ENCODE measurements at regions not wholly inside any gene's neighbourhood (a gene's known extent, or its start where the extent isn't known, plus 50 kb on each side); places are given as distances from the start of the nearest gene placed in this dataset.

DNA sequence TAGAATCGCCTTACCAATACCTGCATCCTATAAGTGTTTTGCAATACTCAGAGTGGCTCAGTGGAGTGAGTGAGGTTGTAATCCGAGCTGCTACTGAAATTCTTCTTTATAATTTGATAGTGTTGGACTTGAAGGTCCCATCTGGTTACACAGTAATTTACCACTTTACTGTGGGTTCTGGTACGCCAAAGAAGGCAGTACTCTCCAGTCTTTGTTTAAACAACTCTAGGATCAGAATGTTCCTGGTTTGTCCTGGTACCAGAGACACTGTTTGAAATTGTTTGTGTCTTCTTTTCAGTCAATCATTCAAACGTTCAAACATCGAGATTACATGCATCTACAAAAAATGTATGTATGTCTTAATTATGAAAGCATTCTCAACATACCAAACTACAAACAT is 51.3 kb upstream of the AMN1 start:
- no peaks in the 10 kb centered on the region for H3K36me3 ChIP-seq (ENCODE audit: control insufficient read depth, insufficient read depth, low read length)
- no peak overlapping the region for H3K4me3 ChIP-seq (replicated peaks; ENCODE audit: low read depth, low read length)
- no peak for DNase-seq (ENCODE audit: extremely low read depth, insufficient read length)
- TF ChIP-seq, protein P1, sequence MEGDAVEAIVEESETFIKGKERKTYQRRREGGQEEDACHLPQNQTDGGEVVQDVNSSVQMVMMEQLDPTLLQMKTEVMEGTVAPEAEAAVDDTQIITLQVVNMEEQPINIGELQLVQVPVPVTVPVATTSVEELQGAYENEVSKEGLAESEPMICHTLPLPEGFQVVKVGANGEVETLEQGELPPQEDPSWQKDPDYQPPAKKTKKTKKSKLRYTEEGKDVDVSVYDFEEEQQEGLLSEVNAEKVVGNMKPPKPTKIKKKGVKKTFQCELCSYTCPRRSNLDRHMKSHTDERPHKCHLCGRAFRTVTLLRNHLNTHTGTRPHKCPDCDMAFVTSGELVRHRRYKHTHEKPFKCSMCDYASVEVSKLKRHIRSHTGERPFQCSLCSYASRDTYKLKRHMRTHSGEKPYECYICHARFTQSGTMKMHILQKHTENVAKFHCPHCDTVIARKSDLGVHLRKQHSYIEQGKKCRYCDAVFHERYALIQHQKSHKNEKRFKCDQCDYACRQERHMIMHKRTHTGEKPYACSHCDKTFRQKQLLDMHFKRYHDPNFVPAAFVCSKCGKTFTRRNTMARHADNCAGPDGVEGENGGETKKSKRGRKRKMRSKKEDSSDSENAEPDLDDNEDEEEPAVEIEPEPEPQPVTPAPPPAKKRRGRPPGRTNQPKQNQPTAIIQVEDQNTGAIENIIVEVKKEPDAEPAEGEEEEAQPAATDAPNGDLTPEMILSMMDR (IDR thresholded peaks at IDR 0.05; ENCODE audit: insufficient read depth, low read length, poor library complexity, severe bottlenecking): no peak
- no peaks in the 10 kb centered on the region for H3K27me3 ChIP-seq (replicated peaks; ENCODE audit: control insufficient read depth, insufficient read depth, low read length)

DNA sequence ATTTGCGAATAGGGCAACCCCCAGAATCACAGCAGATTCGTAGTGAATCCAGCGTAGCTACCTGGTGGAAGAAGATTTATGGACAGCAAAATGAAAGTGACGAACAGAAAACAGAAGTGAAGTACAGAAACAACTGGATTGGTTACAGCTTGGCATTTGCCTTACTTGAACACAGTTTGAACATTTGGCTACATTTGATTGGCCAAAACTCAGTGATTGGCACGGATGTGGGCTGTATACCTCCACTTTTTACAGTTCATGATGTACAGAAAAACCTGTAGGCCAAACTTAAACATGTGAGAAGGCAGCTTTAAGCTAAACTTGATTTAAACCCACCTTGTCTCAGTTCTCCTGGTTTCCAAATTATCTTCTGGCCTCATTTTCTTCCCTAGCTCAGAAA is 49.9 kb upstream of the AMN1 start:
- no peaks in the 10 kb centered on the region for H3K36me3 ChIP-seq (ENCODE audit: control insufficient read depth, insufficient read depth, low read length)
- TF ChIP-seq, protein P1 (IDR thresholded peaks at IDR 0.05; ENCODE audit: insufficient read depth, low read length, poor library complexity, severe bottlenecking): no peak
- DNase-seq (ENCODE audit: extremely low read depth, insufficient read length): no peak

More for the DNA sequence above, 49.9 kb upstream of the AMN1 start:
- no peak overlapping the region for H3K4me3 ChIP-seq (replicated peaks; ENCODE audit: low read depth, low read length)
- no peaks in the 10 kb centered on the region for H3K27me3 ChIP-seq (replicated peaks; ENCODE audit: control insufficient read depth, insufficient read depth, low read length)

Measured in GM06990 (cell line).